ENCODE measurements at regions not wholly inside any gene's neighbourhood (a gene's known extent, or its start where the extent isn't known, plus 50 kb on each side); places are given as distances from the start of the nearest gene placed in this dataset.

GRCh38 chr13:40189898-40190630, 476.4 kb downstream of the FOXO1 start:
- peak; percentile 50 for DNase-seq (ENCODE audit: low read depth, low spot score)
- peak overlapping the region; percentile 52 for H3K4me3 Mint-ChIP-seq

GRCh38 chr13:40190641-40191100, 475.8 kb downstream of the FOXO1 start:
- peak overlapping the region; percentile 98 for H3K27ac Mint-ChIP-seq (ENCODE audit: unreplicated experiment)
- H3K4me1 Mint-ChIP-seq = peaks cover 68% of the 10 kb centered on the region
- H3K4me3 Mint-ChIP-seq = peak overlapping the region; percentile 52
- TF ChIP-seq CTCF (conservative IDR thresholded peaks at IDR 0.05) = no peak
- peak; percentile 36 for DNase-seq (ENCODE audit: low read depth, low spot score)
- peaks cover 11% of the 10 kb centered on the region for H3K27me3 Mint-ChIP-seq (ENCODE audit: low read depth)
- H3K36me3 Mint-ChIP-seq (ENCODE audit: low read depth) = no peaks in the 10 kb centered on the region
- no peaks in the 10 kb centered on the region for H3K9me3 Mint-ChIP-seq

More at GRCh38 chr13:40189898-40190630, 476.4 kb downstream of the FOXO1 start:
- H3K9me3 Mint-ChIP-seq = peaks cover 5% of the 10 kb centered on the region
- no peak for TF ChIP-seq CTCF (conservative IDR thresholded peaks at IDR 0.05)
- peak overlapping the region; percentile 98 for H3K27ac Mint-ChIP-seq (ENCODE audit: unreplicated experiment)
- H3K27me3 Mint-ChIP-seq (ENCODE audit: low read depth) = peaks cover 11% of the 10 kb centered on the region
- no peaks in the 10 kb centered on the region for H3K36me3 Mint-ChIP-seq (ENCODE audit: low read depth)
- H3K4me1 Mint-ChIP-seq = peaks cover 68% of the 10 kb centered on the region

GRCh38 chr13:40191186-40191980, 475.1 kb downstream of the FOXO1 start:
- no peaks in the 10 kb centered on the region for H3K9me3 Mint-ChIP-seq
- no peak for DNase-seq (ENCODE audit: low read depth, low spot score)
- H3K27ac Mint-ChIP-seq (ENCODE audit: unreplicated experiment) = peak overlapping the region; percentile 78
- no peaks in the 10 kb centered on the region for H3K36me3 Mint-ChIP-seq (ENCODE audit: low read depth)
- H3K27me3 Mint-ChIP-seq (ENCODE audit: low read depth) = peaks cover 8% of the 10 kb centered on the region
- H3K4me3 Mint-ChIP-seq = peak overlapping the region; percentile 52
- peaks cover 68% of the 10 kb centered on the region for H3K4me1 Mint-ChIP-seq
- TF ChIP-seq CTCF (conservative IDR thresholded peaks at IDR 0.05) = no peak

GRCh38 chr13:40192452-40192851, 474.0 kb downstream of the FOXO1 start:
- H3K27ac Mint-ChIP-seq (ENCODE audit: unreplicated experiment) = no peak overlapping the region
- H3K36me3 Mint-ChIP-seq (ENCODE audit: low read depth) = no peaks in the 10 kb centered on the region
- DNase-seq (ENCODE audit: low read depth, low spot score) = no peak
- no peak for TF ChIP-seq CTCF (conservative IDR thresholded peaks at IDR 0.05)
- peaks cover 8% of the 10 kb centered on the region for H3K27me3 Mint-ChIP-seq (ENCODE audit: low read depth)
- peak overlapping the region; percentile 10 for H3K4me3 Mint-ChIP-seq
- peaks cover 68% of the 10 kb centered on the region for H3K4me1 Mint-ChIP-seq
- no peaks in the 10 kb centered on the region for H3K9me3 Mint-ChIP-seq

GRCh38 chr13:40192858-40193257, 473.6 kb downstream of the FOXO1 start:
- peaks cover 64% of the 10 kb centered on the region for H3K4me1 Mint-ChIP-seq
- no peaks in the 10 kb centered on the region for H3K9me3 Mint-ChIP-seq
- DNase-seq (ENCODE audit: low read depth, low spot score) = no peak
- peaks cover 4% of the 10 kb centered on the region for H3K27me3 Mint-ChIP-seq (ENCODE audit: low read depth)
- H3K36me3 Mint-ChIP-seq (ENCODE audit: low read depth) = no peaks in the 10 kb centered on the region
- H3K27ac Mint-ChIP-seq (ENCODE audit: unreplicated experiment) = no peak overlapping the region
- TF ChIP-seq CTCF (conservative IDR thresholded peaks at IDR 0.05) = no peak
- H3K4me3 Mint-ChIP-seq = no peak overlapping the region

Measured in neural crest cell (in vitro differentiated cells).